ENCODE measurements at regions not wholly inside any gene's neighbourhood (a gene's known extent, or its start where the extent isn't known, plus 50 kb on each side); places are given as distances from the start of the nearest gene placed in this dataset.

- no peak overlapping the region for H3K27ac ChIP-seq
- TF ChIP-seq ZFX (IDR thresholded peaks at IDR 0.05; ENCODE audit: borderline replicate concordance) (no peak), CTCF (IDR thresholded peaks at IDR 0.05) (no peak)
These were observed 54.1 kb downstream of the PLXNA1 start for GRCh38 chr3:127037021-127037400.

- TF ChIP-seq CTCF (IDR thresholded peaks at IDR 0.05) (no peak), ZFX (IDR thresholded peaks at IDR 0.05; ENCODE audit: borderline replicate concordance) (no peak)
- H3K27ac ChIP-seq: no peak overlapping the region
These were observed 54.5 kb downstream of the PLXNA1 start for GRCh38 chr3:127037418-127037841.

GRCh38 chr3:127037971-127038446, 55.1 kb downstream of the PLXNA1 start:
- no peak overlapping the region for H3K27ac ChIP-seq
- TF ChIP-seq ZFX (IDR thresholded peaks at IDR 0.05; ENCODE audit: borderline replicate concordance) (no peak), CTCF (IDR thresholded peaks at IDR 0.05) (no peak)

GRCh38 chr3:127038466-127038865, 55.6 kb downstream of the PLXNA1 start:
- no peak for TF ChIP-seq ZFX (IDR thresholded peaks at IDR 0.05; ENCODE audit: borderline replicate concordance)
- H3K27ac ChIP-seq: no peak overlapping the region

- TF ChIP-seq ZFX (IDR thresholded peaks at IDR 0.05; ENCODE audit: borderline replicate concordance): no peak
- TF ChIP-seq CTCF (IDR thresholded peaks at IDR 0.05): no peak
- H3K27ac ChIP-seq: no peak overlapping the region
These were observed 56.1 kb downstream of the PLXNA1 start for GRCh38 chr3:127038923-127039581.

- H3K27ac ChIP-seq: no peak overlapping the region
- TF ChIP-seq CTCF (IDR thresholded peaks at IDR 0.05) (no peak), ZFX (IDR thresholded peaks at IDR 0.05; ENCODE audit: borderline replicate concordance) (no peak)
These were observed 56.8 kb downstream of the PLXNA1 start for GRCh38 chr3:127039719-127040118.

- TF ChIP-seq ZFX (IDR thresholded peaks at IDR 0.05; ENCODE audit: borderline replicate concordance): no peak
- no peak for TF ChIP-seq CTCF (IDR thresholded peaks at IDR 0.05)
- no peak overlapping the region for H3K27ac ChIP-seq
These were observed 57.3 kb downstream of the PLXNA1 start for GRCh38 chr3:127040216-127040615.
